ENCODE measurements at regions not wholly inside any gene's neighbourhood (a gene's known extent, or its start where the extent isn't known, plus 50 kb on each side); places are given as distances from the start of the nearest gene placed in this dataset.

GRCh38 chr12:127494961-127495915, 771.7 kb upstream of the TMEM132C start (continued):
- TF ChIP-seq ZNF512 (CRISPR knock-in tag; IDR thresholded peaks at IDR 0.05; ENCODE audit: borderline replicate concordance): no peak
- no peak for TF ChIP-seq HMGA2 (CRISPR knock-in tag; IDR thresholded peaks at IDR 0.05)
- TF ChIP-seq GRHL2 (CRISPR knock-in tag; IDR thresholded peaks at IDR 0.05; ENCODE audit: insufficient replicate concordance, severe bottlenecking): no peak
- TF ChIP-seq PREB (CRISPR knock-in tag; IDR thresholded peaks at IDR 0.05; ENCODE audit: borderline replicate concordance): no peak

GRCh38 chr12:127496255-127496654, 770.7 kb upstream of the TMEM132C start:
- Mint-ChIP-seq H3K4me3 (no peak overlapping the region), H3K9me3 (peaks cover 68% of the 10 kb centered on the region), H3K4me1 (peaks cover 16% of the 10 kb centered on the region), H3K36me3 (peaks cover 43% of the 10 kb centered on the region), H3K27me3 (ENCODE audit: low read depth) (peaks cover 6% of the 10 kb centered on the region), H3K27ac (no peak overlapping the region)
- ATAC-seq (peak; percentile 86), DNase-seq (ENCODE audit: low spot score) (peak; percentile 13)
- CTCF ChIA-PET: interaction anchor here (0.5 to 1.2 kb wide), 3 partner anchors 20 to 309 kb away, joined by 3 to 4 read pairs (median 3); no protein-coding TSS in a partner anchor
- no peak for TF ChIP-seq HMGA2 (CRISPR knock-in tag; IDR thresholded peaks at IDR 0.05)
- TF ChIP-seq PREB (CRISPR knock-in tag; IDR thresholded peaks at IDR 0.05; ENCODE audit: borderline replicate concordance): no peak
- no peak for TF ChIP-seq NR3C1 (CRISPR knock-in tag; conservative IDR thresholded peaks at IDR 0.05; ENCODE audit: low read depth)
- TF ChIP-seq ELF4 (CRISPR knock-in tag; IDR thresholded peaks at IDR 0.05; ENCODE audit: low read depth): no peak
- no peak for TF ChIP-seq ZNF121 (CRISPR knock-in tag; IDR thresholded peaks at IDR 0.05)
- no peak for TF ChIP-seq ATF2 (CRISPR knock-in tag; IDR thresholded peaks at IDR 0.05; ENCODE audit: borderline replicate concordance, low read depth)
- no peak for TF ChIP-seq MAX (CRISPR knock-in tag; IDR thresholded peaks at IDR 0.05)
- TF ChIP-seq SP1 (CRISPR knock-in tag; conservative IDR thresholded peaks at IDR 0.05): no peak
- no peak for TF ChIP-seq FOXK1 (CRISPR knock-in tag; IDR thresholded peaks at IDR 0.05)
- no peak for TF ChIP-seq SOX15 (CRISPR knock-in tag; IDR thresholded peaks at IDR 0.05)
- no peak for TF ChIP-seq HMGXB4 (CRISPR knock-in tag; IDR thresholded peaks at IDR 0.05)
- no peak for TF ChIP-seq FOXJ3 (CRISPR knock-in tag; IDR thresholded peaks at IDR 0.05; ENCODE audit: borderline replicate concordance)
- no peak for TF ChIP-seq SMAD4 (CRISPR knock-in tag; IDR thresholded peaks at IDR 0.05)
- TF ChIP-seq IRF2 (CRISPR knock-in tag; IDR thresholded peaks at IDR 0.05; ENCODE audit: borderline replicate concordance, low read depth): no peak
- no peak for TF ChIP-seq ZNF512 (CRISPR knock-in tag; IDR thresholded peaks at IDR 0.05; ENCODE audit: borderline replicate concordance)
- POLR2A ChIA-PET: no interaction called here
